Gastrocnemius medialis (tissue), 4 donors: ENCODE measurements at regions not wholly inside any gene's neighbourhood (a gene's known extent, or its start where the extent isn't known, plus 50 kb on each side); places are given as distances from the start of the nearest gene placed in this dataset.

Source experiments
- POLR2A ChIP-seq, 2 donors: fragments of 450-650 bp; IDR thresholded peaks; one replicate each; pipeline ENCODE4 v1.6.1; 2017; ENCODE audit warnings: antibody characterized with exemption in 2 of 2, mild to moderate bottlenecking in 2 of 2, moderate library complexity in 2 of 2
- TF ChIP-seq, protein P1 (sequence below), 5 experiments: fragments of 450-650 bp in 3 of 5; fragments of 200-600 bp in 2 of 5; sonication (generic) in 2 of 5; IDR thresholded peaks in 4 of 5; conservative IDR thresholded peaks in 1 of 5; 1 replicate in 4 of 5; 2 replicates in 1 of 5; pipeline ENCODE4 v1.5.1; 2016 to 2019; ENCODE audit warnings: antibody characterized with exemption in 5 of 5, mild to moderate bottlenecking in 3 of 5, moderate library complexity in 3 of 5

DNA sequence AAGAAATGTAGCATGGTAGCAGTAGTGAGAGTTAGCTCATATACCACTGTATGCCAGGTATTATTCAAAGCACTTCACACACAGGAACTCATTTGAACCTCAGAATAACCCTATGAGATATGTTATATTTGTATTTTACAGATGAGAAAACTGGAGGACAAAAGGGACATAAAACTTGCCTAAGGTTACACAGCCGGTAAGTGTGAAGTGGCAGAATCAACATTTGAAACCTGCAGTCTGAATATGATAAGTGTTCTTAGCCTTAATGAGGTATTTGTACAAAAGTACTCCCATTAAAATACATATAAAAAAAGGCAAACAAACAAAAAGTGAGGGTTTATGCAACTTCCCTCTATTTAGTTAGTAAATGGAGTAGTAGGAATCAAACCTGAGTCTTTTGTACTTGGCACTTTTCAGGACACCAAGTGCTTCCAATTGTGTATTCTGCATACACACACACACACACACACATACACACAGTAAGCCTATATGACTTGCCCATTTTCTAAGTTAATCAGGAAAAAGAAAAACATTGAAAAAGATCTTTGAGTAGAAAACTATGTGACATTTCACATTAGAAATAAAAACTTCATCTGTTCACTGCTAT lies 223.9 kb upstream of the FOLH1 start:
- TF ChIP-seq, protein P1, sequence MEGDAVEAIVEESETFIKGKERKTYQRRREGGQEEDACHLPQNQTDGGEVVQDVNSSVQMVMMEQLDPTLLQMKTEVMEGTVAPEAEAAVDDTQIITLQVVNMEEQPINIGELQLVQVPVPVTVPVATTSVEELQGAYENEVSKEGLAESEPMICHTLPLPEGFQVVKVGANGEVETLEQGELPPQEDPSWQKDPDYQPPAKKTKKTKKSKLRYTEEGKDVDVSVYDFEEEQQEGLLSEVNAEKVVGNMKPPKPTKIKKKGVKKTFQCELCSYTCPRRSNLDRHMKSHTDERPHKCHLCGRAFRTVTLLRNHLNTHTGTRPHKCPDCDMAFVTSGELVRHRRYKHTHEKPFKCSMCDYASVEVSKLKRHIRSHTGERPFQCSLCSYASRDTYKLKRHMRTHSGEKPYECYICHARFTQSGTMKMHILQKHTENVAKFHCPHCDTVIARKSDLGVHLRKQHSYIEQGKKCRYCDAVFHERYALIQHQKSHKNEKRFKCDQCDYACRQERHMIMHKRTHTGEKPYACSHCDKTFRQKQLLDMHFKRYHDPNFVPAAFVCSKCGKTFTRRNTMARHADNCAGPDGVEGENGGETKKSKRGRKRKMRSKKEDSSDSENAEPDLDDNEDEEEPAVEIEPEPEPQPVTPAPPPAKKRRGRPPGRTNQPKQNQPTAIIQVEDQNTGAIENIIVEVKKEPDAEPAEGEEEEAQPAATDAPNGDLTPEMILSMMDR (IDR thresholded peaks at IDR 0.05 in 4 of 5, conservative IDR thresholded peaks at IDR 0.05 in 1 of 5), result no peak
- no peak for TF ChIP-seq POLR2A (IDR thresholded peaks at IDR 0.05)
